Mammary epithelial cell (primary cell): ENCODE measurements at regions not wholly inside any gene's neighbourhood (a gene's known extent, or its start where the extent isn't known, plus 50 kb on each side); places are given as distances from the start of the nearest gene placed in this dataset.
"Not testable (repeated sequence)": the region's sequence is repeated elsewhere in the genome, so short reads cannot be mapped to it uniquely, and the experiment has no call there.

Experiments
- EZH2 ChIP-seq: IDR thresholded peaks from 2 replicates; pipeline ENCODE4 v1.6.1; 2012; ENCODE audit warnings: low read length, inconsistent platforms, borderline replicate concordance
- TF ChIP-seq, protein P1 (sequence below), 2 donors: IDR thresholded peaks in 1 of 2; conservative IDR thresholded peaks in 1 of 2; 2 replicates each; pipeline ENCODE4 v1.5.1; 2011 to 2012; ENCODE audit warnings: inconsistent platforms in 2 of 2, low read length in 2 of 2, mild to moderate bottlenecking in 2 of 2, control low read depth in 1 of 2, low read depth in 1 of 2; ENCODE audit not compliant: insufficient read depth in 1 of 2; ENCODE audit errors: extremely low read depth in 1 of 2

DNA sequence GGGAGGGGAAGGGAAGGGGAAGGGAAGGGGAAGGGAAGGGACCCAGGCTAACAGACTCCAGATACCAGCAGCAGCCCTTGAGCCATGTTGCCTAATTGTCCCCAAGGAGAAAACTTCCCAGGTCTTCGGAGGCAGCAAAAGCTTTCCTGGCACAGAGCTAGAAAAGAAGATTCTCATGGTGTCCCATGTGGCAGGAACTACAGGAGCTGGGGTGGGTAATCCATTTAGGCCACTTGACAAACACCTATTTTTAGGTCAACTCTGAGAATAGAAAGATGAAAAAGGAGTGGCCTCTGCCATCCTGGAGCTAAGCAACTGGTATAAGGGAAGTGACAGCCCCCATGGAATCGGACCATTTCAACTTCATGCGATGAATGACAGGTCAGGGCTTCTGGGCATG lies 52.1 kb upstream of the SPDYE9 start:
- TF ChIP-seq, protein P1, sequence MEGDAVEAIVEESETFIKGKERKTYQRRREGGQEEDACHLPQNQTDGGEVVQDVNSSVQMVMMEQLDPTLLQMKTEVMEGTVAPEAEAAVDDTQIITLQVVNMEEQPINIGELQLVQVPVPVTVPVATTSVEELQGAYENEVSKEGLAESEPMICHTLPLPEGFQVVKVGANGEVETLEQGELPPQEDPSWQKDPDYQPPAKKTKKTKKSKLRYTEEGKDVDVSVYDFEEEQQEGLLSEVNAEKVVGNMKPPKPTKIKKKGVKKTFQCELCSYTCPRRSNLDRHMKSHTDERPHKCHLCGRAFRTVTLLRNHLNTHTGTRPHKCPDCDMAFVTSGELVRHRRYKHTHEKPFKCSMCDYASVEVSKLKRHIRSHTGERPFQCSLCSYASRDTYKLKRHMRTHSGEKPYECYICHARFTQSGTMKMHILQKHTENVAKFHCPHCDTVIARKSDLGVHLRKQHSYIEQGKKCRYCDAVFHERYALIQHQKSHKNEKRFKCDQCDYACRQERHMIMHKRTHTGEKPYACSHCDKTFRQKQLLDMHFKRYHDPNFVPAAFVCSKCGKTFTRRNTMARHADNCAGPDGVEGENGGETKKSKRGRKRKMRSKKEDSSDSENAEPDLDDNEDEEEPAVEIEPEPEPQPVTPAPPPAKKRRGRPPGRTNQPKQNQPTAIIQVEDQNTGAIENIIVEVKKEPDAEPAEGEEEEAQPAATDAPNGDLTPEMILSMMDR (conservative IDR thresholded peaks at IDR 0.05 in 1 of 2, IDR thresholded peaks at IDR 0.05 in 1 of 2; ENCODE audit: extremely low read depth in 1 of 2, insufficient read depth in 1 of 2, low read depth in 1 of 2, low read length in 2 of 2) = not testable (repeated sequence)
- TF ChIP-seq EZH2 = not testable (repeated sequence)
